Lung (tissue), 11 donors: ENCODE measurements at regions not wholly inside any gene's neighbourhood (a gene's known extent, or its start where the extent isn't known, plus 50 kb on each side); places are given as distances from the start of the nearest gene placed in this dataset.

Source experiments
- ATAC-seq: fragments of 200-7000 bp; cut with Tn5 transposase; one replicate; pipeline ENCODE4 v1.9.1; 2020; ENCODE audit warnings: moderate number of reproducible peaks; ENCODE audit not compliant: insufficient read depth, low FRiP score
- DNase-seq, 3 donors: peaks; one replicate each; pipeline ENCODE4 v3.0.0-alpha.2; 2013 to 2017
- H3K27ac ChIP-seq, 2 donors: one replicate each; pipeline ENCODE4 v1.5.1; 2013; ENCODE audit warnings: mild to moderate bottlenecking in 2 of 2, moderate library complexity in 2 of 2, control low read depth in 1 of 2, inconsistent platforms in 1 of 2, low read depth in 1 of 2, low read length in 1 of 2
- H3K27me3 ChIP-seq, 3 donors: one replicate each; pipeline ENCODE4 v1.5.1; 2013; ENCODE audit warnings: low read length in 2 of 3; ENCODE audit not compliant: control insufficient read depth in 3 of 3, insufficient read depth in 3 of 3
- H3K36me3 ChIP-seq, 4 donors: one replicate each; pipeline ENCODE4 v1.5.1; 2013; ENCODE audit warnings: low read length in 4 of 4, mild to moderate bottlenecking in 1 of 4, moderate library complexity in 1 of 4; ENCODE audit not compliant: control insufficient read depth in 4 of 4, insufficient read depth in 4 of 4
- H3K4me1 ChIP-seq, 5 donors: one replicate each; pipeline ENCODE4 v1.5.1; 2013; ENCODE audit warnings: low read length in 5 of 5, mild to moderate bottlenecking in 2 of 5, moderate library complexity in 1 of 5; ENCODE audit not compliant: control insufficient read depth in 5 of 5, insufficient read depth in 5 of 5
- H3K4me3 ChIP-seq: one replicate; pipeline ENCODE4 v1.5.1; 2013; ENCODE audit warnings: mild to moderate bottlenecking, control low read depth, moderate library complexity
- H3K9ac ChIP-seq, 2 donors: one replicate each; pipeline ENCODE4 v1.5.1; 2013; ENCODE audit warnings: low read length in 2 of 2, control low read depth in 1 of 2; ENCODE audit not compliant: insufficient read depth in 1 of 2
- H3K9me3 ChIP-seq, 4 donors: one replicate each; pipeline ENCODE4 v1.5.1; 2013; ENCODE audit warnings: low read length in 3 of 4, mild to moderate bottlenecking in 1 of 4, moderate library complexity in 1 of 4; ENCODE audit not compliant: control insufficient read depth in 4 of 4, insufficient read depth in 3 of 4
- WGBS, 2 donors: extraction: QIAGEN DNeasy Blood & Tissue Kit; methylation state at CpG; one replicate each; pipeline ENCODE4 v1.1.7; 2013; 5-methylcytosine and 5-hydroxymethylcytosine counted together
- TF ChIP-seq, protein P1 (sequence below): IDR thresholded peaks from 2 replicates; pipeline ENCODE4 v1.5.1; 2012; ENCODE audit warnings: mild to moderate bottlenecking; ENCODE audit errors: control extremely low read depth, extremely low read depth
- donor health status: control.
- donor health status: control.
- donor health status: Bipolar disorder and iron deficiency.
- donor health status: healthy.
- donor health status: DM: yes; HTN: yes; CAD: no.

DNA sequence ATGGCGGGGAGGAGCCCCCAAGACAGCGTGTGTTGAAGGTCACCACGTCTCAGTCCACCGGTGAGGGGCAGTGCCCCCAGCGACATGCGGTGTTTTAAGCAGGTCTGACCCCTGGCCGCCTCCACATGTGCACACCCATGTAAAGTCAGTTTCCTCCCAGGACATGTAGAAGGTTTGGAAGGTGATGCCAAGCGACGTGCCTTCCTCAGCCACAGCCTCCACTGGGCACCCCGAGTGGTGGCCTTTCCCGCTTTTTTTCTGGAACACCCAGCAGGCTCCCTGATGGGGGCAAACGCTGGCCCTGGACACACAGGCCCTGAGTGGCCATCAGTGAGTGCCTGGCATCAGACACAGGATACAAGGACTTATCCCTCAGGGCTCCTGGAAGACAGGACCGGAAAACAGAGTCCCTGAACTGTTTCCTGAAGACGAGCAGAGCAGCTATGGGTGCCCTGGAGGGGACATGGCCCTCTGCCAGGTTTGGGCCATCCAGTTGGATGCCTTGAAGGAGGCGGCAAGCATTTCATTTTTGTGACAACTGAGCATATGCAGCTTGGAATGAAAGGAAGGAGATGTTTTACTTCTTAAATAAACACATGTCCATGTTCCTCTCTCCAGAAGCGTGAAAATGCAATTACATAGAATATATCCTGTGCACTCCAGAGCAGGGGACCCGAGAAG lies 275.8 kb upstream of the IRX2 start:
- no peaks in the 10 kb centered on the region for H3K4me1 ChIP-seq
- ATAC-seq (no peak), DNase-seq (no peak)
- H3K4me3 ChIP-seq = no peak overlapping the region
- TF ChIP-seq, protein P1, sequence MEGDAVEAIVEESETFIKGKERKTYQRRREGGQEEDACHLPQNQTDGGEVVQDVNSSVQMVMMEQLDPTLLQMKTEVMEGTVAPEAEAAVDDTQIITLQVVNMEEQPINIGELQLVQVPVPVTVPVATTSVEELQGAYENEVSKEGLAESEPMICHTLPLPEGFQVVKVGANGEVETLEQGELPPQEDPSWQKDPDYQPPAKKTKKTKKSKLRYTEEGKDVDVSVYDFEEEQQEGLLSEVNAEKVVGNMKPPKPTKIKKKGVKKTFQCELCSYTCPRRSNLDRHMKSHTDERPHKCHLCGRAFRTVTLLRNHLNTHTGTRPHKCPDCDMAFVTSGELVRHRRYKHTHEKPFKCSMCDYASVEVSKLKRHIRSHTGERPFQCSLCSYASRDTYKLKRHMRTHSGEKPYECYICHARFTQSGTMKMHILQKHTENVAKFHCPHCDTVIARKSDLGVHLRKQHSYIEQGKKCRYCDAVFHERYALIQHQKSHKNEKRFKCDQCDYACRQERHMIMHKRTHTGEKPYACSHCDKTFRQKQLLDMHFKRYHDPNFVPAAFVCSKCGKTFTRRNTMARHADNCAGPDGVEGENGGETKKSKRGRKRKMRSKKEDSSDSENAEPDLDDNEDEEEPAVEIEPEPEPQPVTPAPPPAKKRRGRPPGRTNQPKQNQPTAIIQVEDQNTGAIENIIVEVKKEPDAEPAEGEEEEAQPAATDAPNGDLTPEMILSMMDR = no peak
- 80 to 86% methylated on average over 17 of the region's 17 CpGs for WGBS, 2 donors
- H3K36me3 ChIP-seq = no peaks in the 10 kb centered on the region
- no peaks in the 10 kb centered on the region for H3K9me3 ChIP-seq
- H3K27me3 ChIP-seq = peaks cover 0 to 3% (median 0%) of the 10 kb centered on the region in 3 donors
- H3K27ac ChIP-seq = no peak overlapping the region
- no peak overlapping the region for H3K9ac ChIP-seq

DNA sequence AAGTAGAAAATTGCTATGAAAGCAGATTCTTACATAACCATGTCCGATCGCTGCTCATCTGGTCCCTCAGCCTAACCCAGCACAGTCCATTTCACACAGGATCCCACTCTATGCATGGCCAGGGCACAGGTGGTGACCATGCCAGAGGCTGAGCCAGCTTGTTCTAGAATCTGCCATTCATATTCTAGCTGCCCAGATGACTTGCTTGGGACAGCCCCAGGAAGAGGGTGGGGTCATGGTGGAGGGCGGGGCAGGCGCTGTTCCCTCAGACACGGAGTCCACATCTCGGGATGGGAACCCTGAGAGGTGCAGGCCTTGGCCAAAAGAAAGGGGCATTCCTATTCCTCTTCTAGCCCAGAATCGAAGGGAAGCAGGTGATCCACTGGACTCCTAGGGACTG lies 275.2 kb upstream of the IRX2 start:
- WGBS, 2 donors = 78 to 90% methylated on average over 7 of the region's 7 CpGs
- TF ChIP-seq, protein P1 = no peak

DNA sequence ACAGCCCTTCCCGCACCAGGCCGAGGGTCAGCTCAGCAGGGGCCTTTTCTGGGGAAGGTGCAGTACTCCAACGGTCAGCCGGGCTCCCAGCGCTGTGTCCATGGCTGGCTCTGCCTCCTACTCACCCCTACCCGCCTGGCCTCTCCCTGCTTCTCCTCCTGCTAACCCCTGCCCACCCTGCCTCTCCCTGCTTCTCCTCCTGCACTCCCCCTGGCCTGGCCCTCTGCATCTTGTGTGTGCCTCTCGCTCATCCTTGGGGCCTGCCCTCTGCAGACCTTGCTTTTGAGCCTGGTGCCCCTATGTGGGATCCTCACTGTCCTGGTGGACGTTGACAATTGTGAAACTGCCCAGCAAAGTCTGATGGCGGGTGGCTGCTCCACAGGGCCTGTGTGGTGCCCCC lies 274.6 kb upstream of the IRX2 start:
- 69 to 74% methylated on average over 9 of the region's 9 CpGs for WGBS, 2 donors
- TF ChIP-seq, protein P1 = no peak
- Histone ChIP-seq H3K4me1 (no peaks in the 10 kb centered on the region), H3K9ac (no peak overlapping the region), H3K27me3 (no peaks in the 10 kb centered on the region), H3K27ac (no peak overlapping the region), H3K9me3 (no peaks in the 10 kb centered on the region), H3K36me3 (no peaks in the 10 kb centered on the region), H3K4me3 (no peak overlapping the region)
- ATAC-seq (no peak), DNase-seq (no peak)

More for the DNA sequence above, 275.2 kb upstream of the IRX2 start:
- Histone ChIP-seq H3K9ac (no peak overlapping the region), H3K27ac (no peak overlapping the region), H3K36me3 (no peaks in the 10 kb centered on the region), H3K4me3 (no peak overlapping the region), H3K4me1 (no peaks in the 10 kb centered on the region), H3K27me3 (peaks cover 0 to 3% (median 0%) of the 10 kb centered on the region in 3 donors), H3K9me3 (no peaks in the 10 kb centered on the region)
- no peak for ATAC-seq
- no peak for DNase-seq

DNA sequence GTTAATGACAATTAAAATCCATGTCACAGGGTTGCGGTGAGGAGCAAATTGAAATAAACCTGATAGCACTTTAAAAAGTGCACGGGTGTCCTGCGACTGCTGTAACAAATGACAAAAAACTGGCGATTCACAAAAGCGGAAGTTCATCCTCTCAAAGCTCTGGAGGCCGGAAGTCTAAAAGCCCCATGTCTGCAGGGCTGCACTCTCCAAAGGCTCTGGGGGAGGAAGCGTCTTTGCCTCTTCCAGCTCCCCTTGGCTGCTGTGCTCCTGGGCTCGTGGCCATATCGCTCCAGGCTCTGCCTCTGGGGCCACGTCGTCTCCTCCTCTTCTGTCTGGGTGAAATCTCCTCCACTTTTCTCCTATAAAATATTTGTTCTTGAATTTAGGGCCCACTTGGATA lies 273.9 kb upstream of the IRX2 start:
- no peaks in the 10 kb centered on the region for H3K27me3 ChIP-seq
- no peaks in the 10 kb centered on the region for H3K36me3 ChIP-seq
- H3K4me1 ChIP-seq = no peaks in the 10 kb centered on the region
- TF ChIP-seq, protein P1 = no peak
- no peak for DNase-seq
- 78 to 79% methylated on average over 11 of the region's 11 CpGs for WGBS, 2 donors
- no peak overlapping the region for H3K27ac ChIP-seq
- H3K9ac ChIP-seq = no peak overlapping the region
- no peak overlapping the region for H3K4me3 ChIP-seq
- ATAC-seq = no peak
- no peaks in the 10 kb centered on the region for H3K9me3 ChIP-seq
